Tibial artery (tissue), 4 donors: ENCODE measurements at regions not wholly inside any gene's neighbourhood (a gene's known extent, or its start where the extent isn't known, plus 50 kb on each side); places are given as distances from the start of the nearest gene placed in this dataset.

Source experiments
- DNase-seq, 2 donors: peaks; one replicate each; pipeline ENCODE4 v3.0.0-alpha.2; 2019
- H3K27ac ChIP-seq, 2 donors: fragments of 200-600 bp; sonication (generic) in 1 of 2; 1 replicate in 1 of 2; 2 replicates in 1 of 2; pipeline ENCODE4 v1.5.1; 2018 to 2019; ENCODE audit warnings: mild to moderate bottlenecking in 1 of 2
- H3K27me3 ChIP-seq, 2 donors: fragments of 200-600 bp; sonication (generic) in 1 of 2; one replicate each; pipeline versions ENCODE4 v1.5.1 to v1.6.0; 2016 to 2019
- H3K36me3 ChIP-seq, 3 donors: fragments of 200-600 bp; sonication (generic) in 2 of 3; one replicate each; pipeline ENCODE4 v1.5.1; 2016 to 2019; ENCODE audit warnings: mild to moderate bottlenecking in 2 of 3
- H3K4me1 ChIP-seq, 4 donors: fragments of 200-600 bp; sonication (generic) in 2 of 4; 1 replicate in 3 of 4; 2 replicates in 1 of 4; pipeline ENCODE4 v1.5.1; 2016 to 2019
- H3K4me3 ChIP-seq, 2 donors: fragments of 200-600 bp; sonication (generic) in 1 of 2; 1 replicate in 1 of 2; 2 replicates in 1 of 2; pipeline ENCODE4 v1.5.1; 2018 to 2019; ENCODE audit warnings: mild to moderate bottlenecking in 2 of 2
- H3K9me3 ChIP-seq, 3 donors: fragments of 200-600 bp; sonication (generic) in 1 of 3; one replicate each; pipeline ENCODE4 v1.5.1; 2016 to 2019
- intact Hi-C: fragments of 100-400 bp; cut with DNase I; formaldehyde crosslinking; loops from one replicate; pipeline ENCODE4 v1.15.0; 2023; ENCODE audit warnings: low total_unique reads
- TF ChIP-seq, protein P1 (sequence below), 2 experiments: fragments of 200-600 bp in 1 of 2; fragments of 450-650 bp in 1 of 2; IDR thresholded peaks; one replicate each; pipeline ENCODE4 v1.5.1; 2017 to 2019; ENCODE audit warnings: antibody characterized with exemption in 2 of 2, mild to moderate bottlenecking in 1 of 2, moderate library complexity in 1 of 2

DNA sequence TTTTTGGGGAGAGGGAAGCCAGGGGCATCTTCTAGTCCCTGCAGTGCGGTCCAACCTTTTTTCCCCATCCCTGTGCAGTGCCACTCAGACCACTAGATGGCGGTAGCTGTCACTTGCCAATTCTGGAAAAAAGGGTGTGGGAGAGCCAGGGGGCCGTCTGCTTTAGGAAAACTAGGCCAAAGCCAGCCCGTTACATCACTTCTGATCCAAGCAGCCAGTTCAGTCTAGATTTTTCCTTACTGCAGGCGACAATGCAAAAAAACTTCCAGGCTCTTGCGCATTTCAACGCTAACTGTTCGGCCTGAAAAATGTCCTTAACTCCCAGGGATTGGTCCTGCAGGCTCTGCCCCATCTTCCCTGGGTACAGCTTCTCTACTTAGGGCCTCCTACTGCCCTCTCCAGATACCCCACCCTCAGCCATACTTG lies 69.2 kb upstream of the CES5A start:
- Histone ChIP-seq H3K4me3 (no peak overlapping the region), H3K4me1 (peaks cover 0 to 2% (median 0%) of the 10 kb centered on the region in 4 donors), H3K27me3 (peaks cover 0 to 7% of the 10 kb centered on the region in 2 donors), H3K36me3 (no peaks in the 10 kb centered on the region), H3K27ac (no peak overlapping the region), H3K9me3 (peaks cover 0 to 4% (median 0%) of the 10 kb centered on the region in 3 donors)
- intact Hi-C loops: no loop called here
- peak; percentile 77 to 83 for DNase-seq
- TF ChIP-seq, protein P1, sequence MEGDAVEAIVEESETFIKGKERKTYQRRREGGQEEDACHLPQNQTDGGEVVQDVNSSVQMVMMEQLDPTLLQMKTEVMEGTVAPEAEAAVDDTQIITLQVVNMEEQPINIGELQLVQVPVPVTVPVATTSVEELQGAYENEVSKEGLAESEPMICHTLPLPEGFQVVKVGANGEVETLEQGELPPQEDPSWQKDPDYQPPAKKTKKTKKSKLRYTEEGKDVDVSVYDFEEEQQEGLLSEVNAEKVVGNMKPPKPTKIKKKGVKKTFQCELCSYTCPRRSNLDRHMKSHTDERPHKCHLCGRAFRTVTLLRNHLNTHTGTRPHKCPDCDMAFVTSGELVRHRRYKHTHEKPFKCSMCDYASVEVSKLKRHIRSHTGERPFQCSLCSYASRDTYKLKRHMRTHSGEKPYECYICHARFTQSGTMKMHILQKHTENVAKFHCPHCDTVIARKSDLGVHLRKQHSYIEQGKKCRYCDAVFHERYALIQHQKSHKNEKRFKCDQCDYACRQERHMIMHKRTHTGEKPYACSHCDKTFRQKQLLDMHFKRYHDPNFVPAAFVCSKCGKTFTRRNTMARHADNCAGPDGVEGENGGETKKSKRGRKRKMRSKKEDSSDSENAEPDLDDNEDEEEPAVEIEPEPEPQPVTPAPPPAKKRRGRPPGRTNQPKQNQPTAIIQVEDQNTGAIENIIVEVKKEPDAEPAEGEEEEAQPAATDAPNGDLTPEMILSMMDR (IDR thresholded peaks at IDR 0.05): peak; percentile 84 to 95

DNA sequence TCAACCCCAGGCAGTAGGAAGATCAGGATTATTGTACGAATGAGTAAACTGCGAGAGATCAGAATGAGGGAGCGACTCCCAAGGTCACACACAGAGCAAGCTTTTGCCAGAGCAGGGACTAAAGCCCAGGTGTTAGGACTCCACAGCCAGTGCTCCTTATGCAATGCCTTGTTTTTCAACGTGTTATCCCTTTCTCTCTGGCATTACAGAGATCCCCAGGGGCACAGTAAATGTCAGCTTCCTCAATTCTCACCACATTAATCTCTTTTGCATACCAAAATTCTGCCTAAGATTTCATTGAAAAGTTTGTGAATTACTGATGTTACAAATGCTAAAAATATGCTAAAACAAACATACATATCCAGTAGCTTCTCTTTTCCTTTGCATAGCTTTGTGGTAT lies 68.1 kb upstream of the CES5A start:
- no peak overlapping the region for H3K4me3 ChIP-seq
- peaks cover 0 to 2% (median 0%) of the 10 kb centered on the region in 4 donors for H3K4me1 ChIP-seq
- H3K27me3 ChIP-seq: peaks cover 0 to 7% of the 10 kb centered on the region in 2 donors
- TF ChIP-seq, protein P1 (IDR thresholded peaks at IDR 0.05): no peak
- no peak for DNase-seq
- H3K27ac ChIP-seq: no peak overlapping the region
- intact Hi-C loops: no loop called here
- no peaks in the 10 kb centered on the region for H3K36me3 ChIP-seq
- peaks cover 0 to 4% (median 0%) of the 10 kb centered on the region in 3 donors for H3K9me3 ChIP-seq

DNA sequence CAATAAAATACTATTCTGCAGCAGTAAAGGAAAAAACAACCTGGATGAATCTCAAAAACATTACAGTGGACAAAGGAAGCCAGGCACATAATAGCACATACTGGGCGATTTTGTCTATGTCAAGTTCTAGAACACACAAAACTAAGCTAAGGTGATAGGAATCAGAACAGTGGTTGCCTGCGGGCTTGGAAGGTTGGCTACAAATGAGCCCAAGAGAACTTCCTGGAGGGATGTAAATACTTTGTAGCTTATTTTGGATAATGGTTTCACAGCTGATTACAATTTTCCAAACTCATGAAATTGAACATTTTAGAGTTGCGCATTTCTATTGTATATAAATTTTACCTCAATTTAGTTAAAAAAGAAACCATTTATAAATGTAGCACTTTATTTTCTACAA lies 67.6 kb upstream of the CES5A start:
- Histone ChIP-seq H3K4me3 (no peak overlapping the region), H3K27ac (no peak overlapping the region), H3K27me3 (peaks cover 0 to 7% of the 10 kb centered on the region in 2 donors), H3K36me3 (no peaks in the 10 kb centered on the region), H3K9me3 (peaks cover 0 to 4% (median 0%) of the 10 kb centered on the region in 3 donors), H3K4me1 (peaks cover 0 to 2% (median 0%) of the 10 kb centered on the region in 4 donors)
- TF ChIP-seq, protein P1 (IDR thresholded peaks at IDR 0.05): no peak
- intact Hi-C loops: no loop called here
- DNase-seq: no peak

DNA sequence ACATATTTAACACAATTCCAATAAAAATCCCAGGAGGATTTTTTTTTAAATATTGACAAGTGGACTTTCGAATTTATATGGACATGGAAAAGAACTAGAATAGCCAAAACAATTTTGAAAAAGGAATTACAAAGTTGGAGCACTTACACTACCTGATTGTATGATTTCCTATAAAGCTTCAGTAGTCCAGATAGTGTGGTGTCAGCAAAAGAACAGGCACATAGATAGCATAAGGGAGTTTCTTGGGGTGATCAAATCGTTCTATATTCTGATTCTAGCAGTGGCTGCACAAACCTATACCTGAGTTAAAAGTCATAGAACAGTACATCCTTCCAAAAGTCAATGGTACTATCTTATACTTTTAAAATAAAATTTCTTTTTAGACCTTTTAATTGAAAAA lies 66.4 kb upstream of the CES5A start:
- intact Hi-C loops: no loop called here
- H3K27me3 ChIP-seq: peaks cover 0 to 11% of the 10 kb centered on the region in 2 donors
- TF ChIP-seq, protein P1 (IDR thresholded peaks at IDR 0.05): no peak

DNA sequence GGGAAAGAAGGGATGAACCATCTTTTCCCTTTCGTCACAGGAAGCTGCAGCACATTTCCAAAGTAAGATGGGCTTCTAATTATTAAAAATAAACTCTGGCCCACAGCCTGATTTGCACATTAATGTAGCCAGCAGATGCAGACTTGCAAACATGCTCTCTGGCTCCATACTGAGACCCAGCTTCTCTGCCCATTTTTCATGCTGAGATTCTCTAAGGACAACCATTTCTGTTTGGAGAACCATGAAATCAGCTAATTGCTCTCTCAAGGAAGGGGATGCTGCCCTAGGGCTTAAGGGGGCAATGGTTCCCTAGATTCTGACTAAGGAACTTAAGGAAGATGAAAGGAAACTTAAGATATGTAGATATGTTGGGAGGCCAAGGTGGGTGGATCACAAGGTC lies 63.0 kb upstream of the CES5A start:
- no peak for DNase-seq
- Histone ChIP-seq H3K4me1 (no peaks in the 10 kb centered on the region), H3K9me3 (peaks cover 0 to 4% (median 0%) of the 10 kb centered on the region in 3 donors), H3K27me3 (peaks cover 0 to 4% of the 10 kb centered on the region in 2 donors), H3K4me3 (no peak overlapping the region), H3K27ac (no peak overlapping the region), H3K36me3 (no peaks in the 10 kb centered on the region)
- intact Hi-C loops: no loop called here
- TF ChIP-seq, protein P1 (IDR thresholded peaks at IDR 0.05): no peak

More for the DNA sequence above, 66.4 kb upstream of the CES5A start:
- Histone ChIP-seq H3K9me3 (peaks cover 0 to 4% (median 0%) of the 10 kb centered on the region in 3 donors), H3K4me3 (no peak overlapping the region), H3K27ac (no peak overlapping the region), H3K36me3 (no peaks in the 10 kb centered on the region), H3K4me1 (peaks cover 0 to 2% (median 0%) of the 10 kb centered on the region in 4 donors)
- no peak for DNase-seq

DNA sequence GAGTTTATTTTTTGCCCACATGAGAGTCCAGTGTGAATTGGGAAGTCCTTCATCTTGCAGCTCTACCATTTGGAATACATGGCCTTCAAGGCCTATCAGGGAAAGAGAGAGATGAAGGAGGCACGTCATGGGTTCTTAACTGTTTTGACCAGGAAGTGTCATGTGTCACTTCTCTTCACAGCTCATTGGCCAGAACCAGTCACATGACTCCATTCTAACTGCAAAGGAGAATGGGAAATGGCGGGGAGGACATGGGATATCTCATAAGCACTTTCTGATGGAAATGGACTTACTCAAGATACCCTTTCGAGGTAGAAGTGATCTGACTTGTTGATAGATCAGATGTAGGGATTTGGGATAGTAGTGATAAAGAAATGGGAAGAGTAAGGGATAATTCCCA lies 57.9 kb upstream of the CES5A start:
- TF ChIP-seq, protein P1 (IDR thresholded peaks at IDR 0.05): no peak
- intact Hi-C loops: no loop called here
- Histone ChIP-seq H3K36me3 (no peaks in the 10 kb centered on the region), H3K27ac (no peak overlapping the region), H3K27me3 (peaks cover 0 to 4% of the 10 kb centered on the region in 2 donors), H3K4me1 (no peaks in the 10 kb centered on the region), H3K4me3 (no peak overlapping the region), H3K9me3 (no peaks in the 10 kb centered on the region)
- DNase-seq: no peak
